ENCODE measurements at regions not wholly inside any gene's neighbourhood (a gene's known extent, or its start where the extent isn't known, plus 50 kb on each side); places are given as distances from the start of the nearest gene placed in this dataset.

DNA sequence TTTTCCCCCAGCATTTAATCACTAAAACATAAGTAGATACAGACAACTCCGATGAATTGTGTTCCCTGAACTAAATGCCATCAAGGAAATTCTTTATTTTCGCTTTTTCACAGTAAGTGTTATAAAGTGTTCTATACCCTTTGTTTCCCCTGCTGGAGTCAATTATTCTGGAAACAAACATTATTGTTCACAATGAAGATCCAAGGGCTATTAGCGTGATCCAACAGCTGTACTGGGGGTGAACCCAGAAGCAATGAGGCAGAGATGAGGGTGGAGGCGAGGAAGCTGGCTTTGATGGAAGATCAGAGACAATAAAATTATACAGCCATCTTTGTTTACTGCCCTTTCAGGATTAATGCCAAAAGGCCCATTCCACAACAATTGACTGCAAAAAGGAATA, 250.3 kb upstream of the IGF1R start:
- TF ChIP-seq, protein P1, sequence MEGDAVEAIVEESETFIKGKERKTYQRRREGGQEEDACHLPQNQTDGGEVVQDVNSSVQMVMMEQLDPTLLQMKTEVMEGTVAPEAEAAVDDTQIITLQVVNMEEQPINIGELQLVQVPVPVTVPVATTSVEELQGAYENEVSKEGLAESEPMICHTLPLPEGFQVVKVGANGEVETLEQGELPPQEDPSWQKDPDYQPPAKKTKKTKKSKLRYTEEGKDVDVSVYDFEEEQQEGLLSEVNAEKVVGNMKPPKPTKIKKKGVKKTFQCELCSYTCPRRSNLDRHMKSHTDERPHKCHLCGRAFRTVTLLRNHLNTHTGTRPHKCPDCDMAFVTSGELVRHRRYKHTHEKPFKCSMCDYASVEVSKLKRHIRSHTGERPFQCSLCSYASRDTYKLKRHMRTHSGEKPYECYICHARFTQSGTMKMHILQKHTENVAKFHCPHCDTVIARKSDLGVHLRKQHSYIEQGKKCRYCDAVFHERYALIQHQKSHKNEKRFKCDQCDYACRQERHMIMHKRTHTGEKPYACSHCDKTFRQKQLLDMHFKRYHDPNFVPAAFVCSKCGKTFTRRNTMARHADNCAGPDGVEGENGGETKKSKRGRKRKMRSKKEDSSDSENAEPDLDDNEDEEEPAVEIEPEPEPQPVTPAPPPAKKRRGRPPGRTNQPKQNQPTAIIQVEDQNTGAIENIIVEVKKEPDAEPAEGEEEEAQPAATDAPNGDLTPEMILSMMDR (IDR thresholded peaks at IDR 0.05): no peak
- no peak for TF ChIP-seq POLR2A (IDR thresholded peaks at IDR 0.05)
- no peak for TF ChIP-seq EP300 (IDR thresholded peaks at IDR 0.05)
- TF ChIP-seq POLR2AphosphoS5 (IDR thresholded peaks at IDR 0.05): no peak

Data from gastroesophageal sphincter (tissue), 3 donors.